GM10248 (cell line): ENCODE measurements at regions not wholly inside any gene's neighbourhood (a gene's known extent, or its start where the extent isn't known, plus 50 kb on each side); places are given as distances from the start of the nearest gene placed in this dataset.

Experiments
- CTCF ChIA-PET: fragments of 300-600 bp; sonication (Branson Sonifier 250); formaldehyde crosslinking; extraction: SDS; loops from one replicate; lab custom pipeline; 2021; ENCODE audit warnings: antibody characterized with exemption; lab: Yijun Ruan, JAX
- POLR2A ChIA-PET: fragments of 350-650 bp; sonication (Branson Sonifier 250); formaldehyde crosslinking; extraction: SDS; loops from one replicate; lab custom pipeline; 2020; ENCODE audit warnings: antibody characterized with exemption; lab: Yijun Ruan, JAX
- DNase-seq: peaks from one replicate; pipeline ENCODE4 v3.0.0; 2012; ENCODE audit errors: extremely low spot score
- CTCF ChIP-seq: IDR thresholded peaks from 2 replicates; pipeline ENCODE4 v1.5.1; 2012; ENCODE audit warnings: mild to moderate bottlenecking, low read depth; ENCODE audit errors: extremely low read depth, missing control alignments, control extremely low read depth

GRCh38 chr5:5573798-5574380 is 151.4 kb downstream of the ICE1 start:
- ChIA-PET POLR2A (no interaction called here), CTCF (no interaction called here)
- TF ChIP-seq CTCF: no peak
- DNase-seq: no peak

GRCh38 chr5:5572976-5573797 is 150.7 kb downstream of the ICE1 start:
- TF ChIP-seq CTCF: no peak
- CTCF ChIA-PET: no interaction called here
- POLR2A ChIA-PET: no interaction called here
- no peak for DNase-seq

GRCh38 chr5:5572010-5572865 is 149.8 kb downstream of the ICE1 start:
- ChIA-PET POLR2A (no interaction called here), CTCF (no interaction called here)
- no peak for DNase-seq
- no peak for TF ChIP-seq CTCF

- no peak for DNase-seq
- no peak for TF ChIP-seq CTCF
- POLR2A ChIA-PET: interaction anchor here (0.5 kb wide), 1 partner anchor 19 kb away, joined by 5 read pairs; no protein-coding TSS in a partner anchor
- CTCF ChIA-PET: interaction anchor here (1.6 kb wide), 1 partner anchor 15 kb away, joined by 3 read pairs; no protein-coding TSS in a partner anchor
These were observed 148.2 kb downstream of the ICE1 start for GRCh38 chr5:5570646-5571045.

GRCh38 chr5:5564898-5565297 is 142.4 kb downstream of the ICE1 start:
- ChIA-PET POLR2A (no interaction called here), CTCF (interaction anchor here (1.1 to 1.7 kb wide), 2 partner anchors 12 to 15 kb away, joined by 3 to 5 read pairs; no protein-coding TSS in a partner anchor)
- no peak for DNase-seq
- no peak for TF ChIP-seq CTCF

GRCh38 chr5:5560016-5560415 is 137.5 kb downstream of the ICE1 start:
- TF ChIP-seq CTCF: no peak
- no peak for DNase-seq
- ChIA-PET POLR2A (no interaction called here), CTCF (no interaction called here)
